ENCODE measurements at regions not wholly inside any gene's neighbourhood (a gene's known extent, or its start where the extent isn't known, plus 50 kb on each side); places are given as distances from the start of the nearest gene placed in this dataset.
"Not testable (repeated sequence)": the region's sequence is repeated elsewhere in the genome, so short reads cannot be mapped to it uniquely, and the experiment has no call there.

DNA sequence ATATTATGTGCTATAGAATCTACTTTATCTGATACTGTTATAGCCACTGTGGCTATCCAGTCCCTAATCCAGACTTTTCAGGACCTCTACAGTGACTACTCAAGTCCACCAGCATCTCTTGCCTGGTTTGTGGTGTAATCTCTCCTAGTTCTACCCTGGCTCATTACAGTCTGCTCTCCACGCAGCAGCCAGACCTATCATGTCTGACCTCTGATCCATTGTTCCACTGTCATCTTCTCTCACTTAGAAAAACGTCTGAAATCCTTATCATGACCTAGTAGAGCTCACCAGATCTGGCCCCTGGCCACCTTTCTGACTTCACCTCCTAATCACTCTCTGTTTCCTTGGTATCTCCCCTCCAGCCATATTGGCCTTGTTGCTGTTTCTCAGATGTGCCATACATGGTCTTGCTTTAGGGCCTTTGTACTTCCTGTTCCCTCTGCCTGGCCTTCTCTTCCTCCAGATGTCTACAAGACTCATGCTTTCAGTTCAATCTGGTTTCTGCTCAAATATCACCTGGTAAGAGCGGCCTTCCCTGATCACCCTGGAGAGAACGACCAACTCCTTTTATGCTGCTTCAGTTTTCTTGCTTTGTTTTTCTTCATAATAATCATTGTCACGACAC is 475.5 kb downstream of the AACS start:
- no peak for DNase-seq (ENCODE audit: low read depth in 3 of 3, low spot score in 2 of 3)

- no peak for DNase-seq (ENCODE audit: low read depth in 3 of 3, low spot score in 2 of 3)
Measured at GRCh38 chr12:125544960-125545359, 479.7 kb downstream of the AACS start.

DNA sequence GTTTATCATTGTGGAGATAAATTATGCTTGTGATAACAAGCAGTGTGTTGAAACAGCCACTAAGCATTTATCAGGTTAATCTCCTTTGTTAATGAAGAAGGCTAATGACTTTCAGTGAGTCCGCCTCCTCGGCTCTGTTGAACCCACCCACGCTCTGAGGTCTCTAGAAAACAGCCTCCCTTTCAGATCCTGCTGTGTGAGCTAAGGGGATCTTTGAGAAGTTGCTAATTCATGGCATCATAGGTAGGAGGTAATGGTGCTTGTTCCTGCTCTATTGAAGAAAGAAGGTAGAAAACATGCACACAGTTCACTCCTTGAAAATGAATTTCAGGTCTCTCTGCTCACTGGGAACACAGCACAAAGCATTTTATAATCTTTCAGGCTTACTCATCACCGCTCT is 483.9 kb downstream of the AACS start:
- no peak for DNase-seq (ENCODE audit: low read depth in 3 of 3, low spot score in 2 of 3)

DNA sequence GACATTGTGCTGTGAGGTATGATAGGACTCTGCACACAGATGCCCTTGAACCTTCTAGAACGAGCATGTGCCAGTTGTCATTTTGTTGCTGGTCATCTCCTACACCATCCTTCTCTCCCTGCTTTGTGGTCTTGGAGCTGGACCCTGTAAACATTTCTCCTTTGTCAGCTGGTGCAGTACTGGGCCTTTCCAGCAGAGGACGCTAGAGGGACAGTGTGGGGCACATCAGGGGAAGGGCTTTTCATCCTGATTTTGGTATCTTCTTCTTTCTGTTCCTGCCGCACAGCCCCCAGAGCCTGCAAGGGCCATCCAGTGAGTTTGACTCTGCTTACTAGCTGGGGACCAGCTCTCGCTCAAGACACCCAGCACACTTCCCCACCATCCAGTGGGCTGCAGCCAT is 484.6 kb downstream of the AACS start:
- DNase-seq (ENCODE audit: low read depth in 3 of 3, low spot score in 2 of 3), result no peak

DNA sequence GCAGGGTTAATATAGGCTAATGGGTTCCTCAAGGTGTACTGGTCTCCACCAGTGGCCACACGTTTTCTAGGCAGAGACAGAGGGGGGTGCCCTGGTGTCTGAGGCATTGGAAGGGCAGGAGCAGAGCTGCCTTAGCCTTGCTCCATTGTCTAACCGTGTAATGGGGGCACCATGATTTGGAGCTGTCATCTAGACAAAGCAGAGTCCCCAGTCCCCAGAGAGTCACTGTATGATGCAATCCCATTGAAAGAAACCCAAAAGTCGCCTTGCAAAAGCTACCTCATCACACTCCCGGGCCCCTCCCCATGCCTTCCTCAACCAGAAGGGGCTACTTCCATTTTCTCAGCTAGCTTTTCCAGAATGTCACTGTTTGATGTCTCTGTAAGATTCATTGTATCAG is 487.1 kb downstream of the AACS start:
- DNase-seq (ENCODE audit: low read depth in 3 of 3, low spot score in 2 of 3), result no peak

DNA sequence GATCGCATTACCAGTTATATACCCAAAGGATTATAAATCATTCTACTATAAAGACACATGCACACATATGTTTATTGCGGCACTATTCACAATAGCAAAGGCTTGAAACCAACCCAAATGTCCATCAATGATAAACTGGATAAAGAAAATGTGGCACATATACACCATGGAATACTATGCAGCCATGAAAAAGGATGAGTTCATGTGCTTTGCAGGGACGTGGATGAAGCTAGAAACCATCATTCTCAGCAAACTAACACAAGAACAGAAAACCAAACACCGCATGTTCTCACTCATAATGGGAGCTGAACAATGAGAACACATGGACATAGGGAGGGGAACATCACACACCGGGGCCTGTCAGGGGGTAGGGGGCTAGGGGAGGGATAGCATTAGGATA is 495.8 kb downstream of the AACS start:
- DNase-seq (ENCODE audit: low read depth in 3 of 3, low spot score in 2 of 3), result not testable (repeated sequence)

GRCh38 chr12:125564753-125565152 is 499.5 kb downstream of the AACS start:
- DNase-seq (ENCODE audit: low read depth in 3 of 3, low spot score in 2 of 3), result no peak

- DNase-seq (ENCODE audit: low read depth in 3 of 3, low spot score in 2 of 3), result no peak
Measured at GRCh38 chr12:125567581-125567980, 502.3 kb downstream of the AACS start.

- no peak for DNase-seq (ENCODE audit: low read depth in 3 of 3, low spot score in 2 of 3)
Measured at GRCh38 chr12:125568306-125568705, 503.1 kb downstream of the AACS start.

- DNase-seq (ENCODE audit: low read depth in 3 of 3, low spot score in 2 of 3), result no peak
Measured at GRCh38 chr12:125573271-125573670, 508.0 kb downstream of the AACS start.

- DNase-seq (ENCODE audit: low read depth in 3 of 3, low spot score in 2 of 3), result no peak
Measured at GRCh38 chr12:125577334-125577733, 512.1 kb downstream of the AACS start.

DNA sequence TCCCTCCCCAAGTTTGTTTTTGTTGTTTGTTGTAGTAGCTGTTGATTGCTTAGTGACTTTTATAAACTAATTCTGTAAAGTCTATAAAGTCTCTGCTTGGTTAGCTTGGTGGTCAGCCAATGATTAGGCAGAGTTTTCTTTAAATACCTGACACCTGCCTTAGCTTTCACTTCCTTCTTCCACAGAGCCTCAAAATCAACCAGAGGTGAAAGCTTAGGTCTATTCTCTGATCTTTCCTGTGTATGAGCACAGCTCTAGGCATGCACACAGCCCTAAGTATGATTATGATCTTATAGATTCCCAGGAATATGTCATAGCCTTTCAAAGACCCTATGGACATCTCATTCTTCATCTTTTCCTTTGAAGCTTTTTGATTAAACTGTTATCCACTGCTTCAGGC is 514.7 kb downstream of the AACS start:
- DNase-seq (ENCODE audit: low read depth in 3 of 3, low spot score in 2 of 3), result no peak

- no peak for DNase-seq (ENCODE audit: low read depth in 3 of 3, low spot score in 2 of 3)
Measured at GRCh38 chr12:125583071-125583470, 517.8 kb downstream of the AACS start.

DNA sequence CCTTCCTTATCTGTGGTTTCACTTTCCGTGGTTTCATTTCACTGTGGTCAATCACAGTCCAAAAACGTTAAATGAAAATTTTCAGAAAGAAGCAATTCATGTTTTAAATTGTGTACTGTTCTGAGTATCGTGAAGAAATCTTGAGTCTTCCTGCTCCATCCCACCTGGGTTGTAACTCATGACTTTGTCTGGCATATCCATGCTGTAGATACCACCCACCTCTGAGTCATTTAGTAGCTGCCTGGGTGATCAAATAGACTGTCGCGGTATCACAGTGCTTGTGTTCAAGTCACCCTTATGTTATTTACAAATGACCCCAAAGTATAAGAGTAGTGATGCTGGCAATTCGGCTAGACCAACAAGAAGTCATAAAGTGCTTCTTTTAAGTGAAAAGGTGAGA is 521.2 kb downstream of the AACS start:
- no peak for DNase-seq (ENCODE audit: low read depth in 3 of 3, low spot score in 2 of 3)

- no peak for DNase-seq (ENCODE audit: low read depth in 3 of 3, low spot score in 2 of 3)
Measured at GRCh38 chr12:125593269-125593668, 528.0 kb downstream of the AACS start.

DNA sequence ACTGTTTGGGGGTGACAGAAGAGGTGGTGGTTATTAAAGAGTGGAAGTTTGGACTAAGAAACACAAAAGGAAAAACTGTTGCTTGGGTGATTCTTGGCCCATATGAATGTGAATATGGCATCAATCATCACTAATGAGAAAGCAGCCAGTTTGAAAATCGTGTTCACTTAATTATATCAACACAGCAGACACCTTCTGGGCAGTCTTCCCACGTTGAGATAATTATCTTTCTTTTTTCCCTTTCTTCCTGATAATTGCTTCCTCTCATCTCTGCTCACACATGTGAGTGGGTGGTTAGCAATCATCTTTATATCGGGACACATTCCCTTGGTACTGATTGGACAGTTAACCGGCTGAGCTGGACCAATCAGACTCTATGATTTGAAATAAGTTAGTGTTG is 539.7 kb downstream of the AACS start:
- no peak for DNase-seq (ENCODE audit: low read depth in 3 of 3, low spot score in 2 of 3)

GRCh38 chr12:125606312-125606711 is 541.1 kb downstream of the AACS start:
- no peak for DNase-seq (ENCODE audit: low read depth in 3 of 3, low spot score in 2 of 3)

DNA sequence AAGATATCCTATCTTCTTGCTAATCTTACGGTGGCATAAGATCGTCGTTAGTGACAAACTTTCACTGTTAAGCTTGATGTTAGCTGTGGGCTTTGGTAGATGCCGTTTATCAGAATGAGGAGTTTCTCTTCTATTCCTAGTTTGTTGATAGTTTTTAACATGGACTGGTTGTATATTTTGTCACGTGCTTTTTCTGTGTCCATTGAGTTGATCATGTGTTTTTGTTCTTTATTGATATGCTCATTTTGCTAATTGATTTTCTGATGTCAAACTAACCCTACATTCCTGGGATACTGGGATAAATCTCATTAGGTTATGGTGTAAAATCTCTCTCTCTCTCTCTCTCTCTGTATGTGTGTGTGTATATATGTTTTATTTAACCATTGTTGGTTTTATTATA is 545.1 kb downstream of the AACS start:
- DNase-seq (ENCODE audit: low read depth in 3 of 3, low spot score in 2 of 3), result no peak

- DNase-seq (ENCODE audit: low read depth in 3 of 3, low spot score in 2 of 3), result no peak
Measured at GRCh38 chr12:125610971-125611370, 545.7 kb downstream of the AACS start.

DNA sequence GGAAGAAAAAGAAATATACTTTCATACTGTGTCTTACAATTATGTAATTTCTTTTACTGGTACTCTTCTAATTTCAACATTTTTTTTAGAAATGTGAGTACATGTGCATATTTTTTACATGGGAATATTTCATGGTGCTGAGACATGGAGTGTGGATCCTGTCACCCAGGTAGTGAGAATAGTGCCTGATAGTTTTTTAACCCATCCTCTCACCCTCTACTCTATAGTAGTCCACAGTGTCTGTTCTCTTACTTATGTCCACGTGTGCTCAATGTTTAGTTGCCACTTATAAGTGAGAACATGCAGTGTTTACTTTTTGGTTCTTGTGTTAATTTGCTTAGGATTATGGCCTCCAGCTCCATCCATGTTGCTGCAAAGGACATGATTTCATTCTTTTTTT is 548.8 kb downstream of the AACS start:
- DNase-seq (ENCODE audit: low read depth in 3 of 3, low spot score in 2 of 3), result no peak

- DNase-seq (ENCODE audit: low read depth in 3 of 3, low spot score in 2 of 3), result no peak
Measured at GRCh38 chr12:125619723-125620122, 554.5 kb downstream of the AACS start.

- DNase-seq (ENCODE audit: low read depth in 3 of 3, low spot score in 2 of 3), result no peak
Measured at GRCh38 chr12:125633686-125634085, 568.5 kb downstream of the AACS start.

DNA sequence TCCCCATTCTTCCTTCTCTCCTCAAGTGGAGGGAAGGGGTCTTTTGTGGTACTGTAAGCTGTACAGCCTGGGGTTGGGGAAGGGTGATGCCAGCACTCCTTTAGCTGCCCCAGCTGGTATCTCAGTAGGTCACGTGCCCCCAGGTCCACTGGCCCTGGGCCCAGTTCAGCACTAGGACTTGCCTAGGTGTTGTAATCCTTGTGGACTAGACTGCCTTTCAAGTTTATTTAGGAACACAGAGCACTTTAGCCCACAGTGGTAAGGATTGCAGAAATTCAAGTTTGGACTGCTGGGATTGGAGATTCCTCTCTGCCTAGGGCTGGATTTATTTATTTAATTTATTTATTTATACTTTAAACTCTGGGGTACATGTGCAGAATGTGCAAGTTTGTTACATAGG is 569.6 kb downstream of the AACS start:
- no peak for DNase-seq (ENCODE audit: low read depth in 3 of 3, low spot score in 2 of 3)
